K562 (cell line): ENCODE measurements at regions not wholly inside any gene's neighbourhood (a gene's known extent, or its start where the extent isn't known, plus 50 kb on each side); places are given as distances from the start of the nearest gene placed in this dataset.

Source experiments
- ELF1 ChIP-seq: fragments of 200-800 bp; sonication (Bioruptor generic); IDR thresholded peaks from 2 replicates; pipeline ENCODE4 v1.6.1; 2016; ENCODE audit warnings: missing genetic modification characterization, missing compliant biosample characterization
- EP300 ChIP-seq: IDR thresholded peaks from 2 replicates; pipeline ENCODE4 v1.6.1; 2012; ENCODE audit warnings: low read length, improper control_type of control experiment
- HDAC2 ChIP-seq: fragments of 450-650 bp; IDR thresholded peaks from 2 replicates; pipeline ENCODE4 v1.6.1; 2016; ENCODE audit warnings: mild to moderate bottlenecking
- MAFK ChIP-seq: IDR thresholded peaks from 2 replicates; pipeline ENCODE4 v1.6.1; 2011; ENCODE audit warnings: low read length, improper control_type of control experiment
- PML ChIP-seq: IDR thresholded peaks from 2 replicates; pipeline ENCODE4 v1.6.1; 2012; ENCODE audit warnings: low read length, inconsistent platforms
- POLR2A ChIP-seq: fragments of 450-650 bp; conservative IDR thresholded peaks from 2 replicates; pipeline ENCODE4 v1.6.1; 2016
- RFX5 ChIP-seq: IDR thresholded peaks from 2 replicates; pipeline ENCODE4 v1.6.1; 2011; ENCODE audit warnings: low read depth, mild to moderate bottlenecking, improper control_type of control experiment, low read length
- SIN3A ChIP-seq, 2 experiments: fragments of 150-350 bp in 1 of 2; IDR thresholded peaks; 2 replicates each; pipeline ENCODE4 v1.6.1; 2011 to 2016; ENCODE audit warnings: borderline replicate concordance in 2 of 2, low read depth in 2 of 2, low read length in 2 of 2, mild to moderate bottlenecking in 2 of 2, moderate library complexity in 2 of 2; ENCODE audit not compliant: control insufficient read depth in 1 of 2
- TSC22D4 ChIP-seq: fragments of 450-650 bp; IDR thresholded peaks from 2 replicates; pipeline ENCODE4 v1.6.1; 2016; ENCODE audit warnings: missing genetic modification characterization, missing biosample characterization, control low read depth
- TF ChIP-seq, protein P1 (sequence below): sonication (generic); formaldehyde crosslinking; IDR thresholded peaks from 2 replicates; pipeline ENCODE4 v1.5.0; 2020; ENCODE audit warnings: missing genetic modification reagents

DNA sequence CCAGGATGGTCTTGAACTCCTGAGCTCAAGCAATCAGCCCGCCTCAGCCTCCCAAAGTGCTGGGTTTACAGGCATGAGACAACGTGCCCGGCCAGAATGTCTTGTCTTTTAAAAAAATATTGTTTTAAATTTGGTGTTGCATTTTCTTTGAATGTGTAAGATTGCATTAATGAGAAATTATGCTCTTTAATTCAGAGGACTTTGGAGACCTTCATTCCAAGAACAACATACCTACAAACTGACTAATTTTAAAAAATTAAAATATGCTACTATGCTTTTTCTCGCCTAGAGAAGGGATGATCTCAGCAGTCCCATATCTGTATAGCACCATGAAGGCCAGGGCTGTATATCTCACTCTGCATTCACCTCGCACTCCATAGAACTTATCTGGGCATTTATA lies 204.3 kb upstream of the SLC7A11 start:
- TF ChIP-seq HDAC2 (no peak), MAFK (no peak), ELF1 (tag) (no peak), EP300 (no peak), TSC22D4 (tag) (no peak), SIN3A (IDR thresholded peaks at IDR 0.05; ENCODE audit: borderline replicate concordance in 2 of 2, control insufficient read depth in 1 of 2, low read depth in 2 of 2, low read length in 2 of 2) (no peak), RFX5 (no peak), PML (no peak), POLR2A (no peak)
- TF ChIP-seq, protein P1, sequence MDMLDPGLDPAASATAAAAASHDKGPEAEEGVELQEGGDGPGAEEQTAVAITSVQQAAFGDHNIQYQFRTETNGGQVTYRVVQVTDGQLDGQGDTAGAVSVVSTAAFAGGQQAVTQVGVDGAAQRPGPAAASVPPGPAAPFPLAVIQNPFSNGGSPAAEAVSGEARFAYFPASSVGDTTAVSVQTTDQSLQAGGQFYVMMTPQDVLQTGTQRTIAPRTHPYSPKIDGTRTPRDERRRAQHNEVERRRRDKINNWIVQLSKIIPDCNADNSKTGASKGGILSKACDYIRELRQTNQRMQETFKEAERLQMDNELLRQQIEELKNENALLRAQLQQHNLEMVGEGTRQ (CRISPR knock-in tag): no peak
